Activated effector memory CD4-positive, alpha-beta T cell treated with anti-CD3 and anti-CD28 coated beads, Interleukin-2, amount 50 U/mL, for 16 hours (primary cell): ENCODE measurements at regions not wholly inside any gene's neighbourhood (a gene's known extent, or its start where the extent isn't known, plus 50 kb on each side); places are given as distances from the start of the nearest gene placed in this dataset.

ENCODE experiments used
- DNase-seq: peaks from one replicate; pipeline ENCODE4 v3.0.0-alpha.2; 2020

- no peak for DNase-seq
Observed at GRCh38 chr1:244157731-244158438, 106.8 kb downstream of the ZBTB18 start.

GRCh38 chr1:244159646-244160045 lies 108.6 kb downstream of the ZBTB18 start:
- no peak for DNase-seq

GRCh38 chr1:244160455-244161235 lies 109.6 kb downstream of the ZBTB18 start:
- no peak for DNase-seq

GRCh38 chr1:244161236-244161510 lies 110.1 kb downstream of the ZBTB18 start:
- DNase-seq, result no peak

GRCh38 chr1:244162786-244163530 lies 111.9 kb downstream of the ZBTB18 start:
- no peak for DNase-seq

- no peak for DNase-seq
Observed at GRCh38 chr1:244163861-244164510, 112.9 kb downstream of the ZBTB18 start.

GRCh38 chr1:244164511-244164890 lies 113.4 kb downstream of the ZBTB18 start:
- no peak for DNase-seq

GRCh38 chr1:244165021-244165420 lies 113.9 kb downstream of the ZBTB18 start:
- DNase-seq, result no peak

- DNase-seq, result no peak
Observed at GRCh38 chr1:244165701-244166100, 114.6 kb downstream of the ZBTB18 start.

GRCh38 chr1:244171241-244171985 lies 120.3 kb downstream of the ZBTB18 start:
- no peak for DNase-seq

GRCh38 chr1:244173240-244173639 lies 122.2 kb downstream of the ZBTB18 start:
- no peak for DNase-seq

GRCh38 chr1:244173769-244174168 lies 122.7 kb downstream of the ZBTB18 start:
- no peak for DNase-seq

- no peak for DNase-seq
Observed at GRCh38 chr1:244174922-244175521, 123.9 kb downstream of the ZBTB18 start.

- no peak for DNase-seq
Observed at GRCh38 chr1:244176201-244176600, 125.1 kb downstream of the ZBTB18 start.

- DNase-seq, result no peak
Observed at GRCh38 chr1:244180256-244180655, 129.2 kb downstream of the ZBTB18 start.

GRCh38 chr1:244181867-244182266 lies 130.8 kb downstream of the ZBTB18 start:
- no peak for DNase-seq

GRCh38 chr1:244183037-244183436 lies 132.0 kb downstream of the ZBTB18 start:
- no peak for DNase-seq

GRCh38 chr1:244186372-244186771 lies 135.3 kb downstream of the ZBTB18 start:
- DNase-seq, result no peak

- no peak for DNase-seq
Observed at GRCh38 chr1:244187310-244187709, 136.2 kb downstream of the ZBTB18 start.

GRCh38 chr1:244191581-244191980 lies 140.5 kb downstream of the ZBTB18 start:
- DNase-seq, result no peak

- no peak for DNase-seq
Observed at GRCh38 chr1:244192325-244192724, 141.2 kb downstream of the ZBTB18 start.

GRCh38 chr1:244196571-244197285 lies 145.6 kb downstream of the ZBTB18 start:
- DNase-seq, result no peak
